CD4-positive, alpha-beta memory T cell (primary cell): ENCODE measurements at regions not wholly inside any gene's neighbourhood (a gene's known extent, or its start where the extent isn't known, plus 50 kb on each side); places are given as distances from the start of the nearest gene placed in this dataset.

ENCODE experiments used
- CTCF ChIA-PET: fragments of 350-600 bp; sonication (Branson Sonifier 250); formaldehyde crosslinking; loops from one replicate; lab custom pipeline; 2021; ENCODE audit warnings: inconsistent platforms; ENCODE audit not compliant: partially characterized antibody; lab: Charles Lee
- POLR2A ChIA-PET: fragments of 350-600 bp; sonication (Branson Sonifier 250); formaldehyde crosslinking; loops from one replicate; lab custom pipeline; 2021; ENCODE audit not compliant: partially characterized antibody; lab: Charles Lee
- DNase-seq, 5 donors: peaks; one replicate each; pipeline versions ENCODE4 v3.0.0 to v3.0.0-alpha.2; 2020 to 2022; ENCODE audit warnings: mixed read lengths in 1 of 5
- H3K27ac ChIP-seq: one replicate; pipeline ENCODE4 v1.7.0; 2013; ENCODE audit warnings: low read depth, low read length
- H3K27me3 ChIP-seq: 2 replicates; pipeline ENCODE4 v1.7.0; 2013; ENCODE audit warnings: mild to moderate bottlenecking, low read length, moderate library complexity; ENCODE audit not compliant: insufficient read depth
- H3K36me3 ChIP-seq: 2 replicates; pipeline ENCODE4 v1.7.0; 2013; ENCODE audit warnings: mild to moderate bottlenecking, low read length, moderate library complexity; ENCODE audit not compliant: insufficient read depth
- H3K4me1 ChIP-seq: 2 replicates; pipeline ENCODE4 v1.7.0; 2013; ENCODE audit warnings: mild to moderate bottlenecking, low read length, moderate library complexity; ENCODE audit not compliant: insufficient read depth
- H3K4me3 ChIP-seq, 2 donors: one replicate each; pipeline ENCODE4 v1.7.0; 2013; ENCODE audit warnings: low read length in 2 of 2, mild to moderate bottlenecking in 1 of 2
- H3K9me3 ChIP-seq, 2 donors: one replicate each; pipeline ENCODE4 v1.7.0; 2013; ENCODE audit warnings: low read length in 2 of 2, control low read depth in 1 of 2; ENCODE audit not compliant: control insufficient read depth in 1 of 2
- H3K27ac Mint-ChIP-seq, 7 donors: one replicate each; pipeline ENCODE4 v1.8.0; 2020 to 2021; ENCODE audit warnings: mixed read lengths in 7 of 7, mild to moderate bottlenecking in 6 of 7, inconsistent platforms in 3 of 7, moderate library complexity in 3 of 7
- H3K27me3 Mint-ChIP-seq, 2 donors: one replicate each; pipeline ENCODE4 v1.8.0; 2020 to 2021; ENCODE audit warnings: mixed read lengths in 2 of 2
- H3K36me3 Mint-ChIP-seq, 2 donors: one replicate each; pipeline ENCODE4 v1.8.0; 2020 to 2021; ENCODE audit warnings: mixed read lengths in 2 of 2, inconsistent platforms in 1 of 2, mild to moderate bottlenecking in 1 of 2
- H3K4me1 Mint-ChIP-seq, 4 donors: one replicate each; pipeline ENCODE4 v1.8.0; 2020 to 2021; ENCODE audit warnings: mixed read lengths in 4 of 4, mild to moderate bottlenecking in 1 of 4
- H3K4me3 Mint-ChIP-seq, 8 donors: one replicate each; pipeline ENCODE4 v1.8.0; 2020 to 2021; ENCODE audit warnings: mixed read lengths in 8 of 8, mild to moderate bottlenecking in 7 of 8, moderate library complexity in 6 of 8, inconsistent platforms in 3 of 8
- H3K9me3 Mint-ChIP-seq, 8 donors: one replicate each; pipeline ENCODE4 v1.8.0; 2020 to 2021; ENCODE audit warnings: mixed read lengths in 8 of 8, mild to moderate bottlenecking in 5 of 8, inconsistent platforms in 3 of 8, moderate library complexity in 1 of 8
- intact Hi-C: fragments of 100-400 bp; cut with micrococcal nuclease; formaldehyde crosslinking; loops from one replicate; pipeline ENCODE4 v1.15.1; 2023

DNA sequence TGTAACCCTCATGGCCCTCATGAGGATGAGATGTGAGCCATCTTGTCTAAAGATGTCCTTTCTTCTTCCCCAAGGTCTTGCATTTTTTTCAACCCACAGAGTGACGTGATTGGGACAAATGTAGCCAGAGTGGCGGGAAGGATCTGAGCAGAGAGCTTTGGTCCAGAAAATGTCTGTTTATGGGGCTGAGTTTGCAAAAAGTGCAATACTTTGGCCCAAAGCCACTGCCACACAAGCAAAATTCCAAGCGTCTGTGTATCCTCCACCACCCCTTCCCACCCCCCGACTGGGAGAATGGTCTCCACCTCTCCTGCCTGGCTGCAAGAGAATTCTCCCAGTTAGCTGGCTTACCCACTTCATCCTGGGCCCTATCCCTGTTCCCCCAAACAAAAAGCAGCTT, 246.9 kb upstream of the LRIG1 start:
- CTCF ChIA-PET, result interaction anchor here (1.5 kb wide), 1 partner anchor 341 kb away, joined by 4 read pairs; no protein-coding TSS in a partner anchor
- H3K36me3 Mint-ChIP-seq, result no peaks in the 10 kb centered on the region
- POLR2A ChIA-PET, result no interaction called here
- Histone ChIP-seq H3K27ac (no peak overlapping the region), H3K4me1 (no peaks in the 10 kb centered on the region), H3K4me3 (no peak overlapping the region), H3K36me3 (no peaks in the 10 kb centered on the region), H3K27me3 (no peaks in the 10 kb centered on the region), H3K9me3 (no peaks in the 10 kb centered on the region)
- H3K4me3 Mint-ChIP-seq, result no peak overlapping the region
- H3K9me3 Mint-ChIP-seq, result no peaks in the 10 kb centered on the region
- H3K27ac Mint-ChIP-seq, result no peak overlapping the region
- peaks cover 3 to 4% of the 10 kb centered on the region in 2 donors for H3K27me3 Mint-ChIP-seq
- DNase-seq, result no peak
- intact Hi-C loops, result no loop called here
- H3K4me1 Mint-ChIP-seq, result no peaks in the 10 kb centered on the region

DNA sequence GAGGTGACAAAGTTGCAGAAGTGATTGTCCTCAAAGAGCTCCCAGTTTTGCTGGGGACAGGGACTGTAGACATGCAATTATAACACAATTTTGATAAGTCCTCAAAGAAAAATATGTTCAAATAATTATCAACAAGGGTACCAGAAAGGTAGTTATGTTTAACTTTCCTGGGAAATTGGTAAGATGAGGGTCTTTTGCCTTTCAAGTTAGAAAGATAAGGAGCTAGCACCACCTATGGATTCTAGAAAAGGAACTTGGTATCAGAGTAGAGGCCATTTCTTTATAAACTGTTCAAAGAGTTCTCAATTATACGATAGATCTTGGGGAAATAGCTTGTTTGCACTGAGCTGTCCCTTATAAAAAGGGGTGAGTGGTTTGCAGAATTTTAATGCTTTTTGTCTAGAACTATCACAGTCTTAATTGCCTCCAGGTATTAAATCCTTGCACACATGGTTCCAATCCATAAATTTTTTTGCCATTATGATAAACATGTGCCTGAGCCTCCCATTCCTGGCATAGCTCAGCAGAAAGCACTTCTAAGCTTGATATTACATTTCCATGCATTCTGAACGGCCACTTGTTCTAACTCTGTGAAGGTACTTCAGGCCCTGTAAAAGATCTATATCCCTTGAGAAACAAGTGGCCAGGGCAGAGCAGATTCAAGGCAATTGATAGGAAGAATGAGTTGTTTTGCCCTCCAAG, 247.5 kb upstream of the LRIG1 start:
- no peak overlapping the region for H3K4me3 ChIP-seq
- no peak overlapping the region for H3K27ac ChIP-seq
- POLR2A ChIA-PET, result no interaction called here
- intact Hi-C loops, result no loop called here
- Mint-ChIP-seq H3K9me3 (no peaks in the 10 kb centered on the region), H3K27me3 (peaks cover 3 to 4% of the 10 kb centered on the region in 2 donors), H3K4me1 (no peaks in the 10 kb centered on the region), H3K27ac (no peak overlapping the region), H3K4me3 (no peak overlapping the region), H3K36me3 (no peaks in the 10 kb centered on the region)
- H3K4me1 ChIP-seq, result no peaks in the 10 kb centered on the region
- H3K27me3 ChIP-seq, result no peaks in the 10 kb centered on the region
- no peaks in the 10 kb centered on the region for H3K36me3 ChIP-seq
- CTCF ChIA-PET, result interaction anchor here (1.5 kb wide), 1 partner anchor 341 kb away, joined by 4 read pairs; no protein-coding TSS in a partner anchor
- no peaks in the 10 kb centered on the region for H3K9me3 ChIP-seq
- DNase-seq, result no peak

DNA sequence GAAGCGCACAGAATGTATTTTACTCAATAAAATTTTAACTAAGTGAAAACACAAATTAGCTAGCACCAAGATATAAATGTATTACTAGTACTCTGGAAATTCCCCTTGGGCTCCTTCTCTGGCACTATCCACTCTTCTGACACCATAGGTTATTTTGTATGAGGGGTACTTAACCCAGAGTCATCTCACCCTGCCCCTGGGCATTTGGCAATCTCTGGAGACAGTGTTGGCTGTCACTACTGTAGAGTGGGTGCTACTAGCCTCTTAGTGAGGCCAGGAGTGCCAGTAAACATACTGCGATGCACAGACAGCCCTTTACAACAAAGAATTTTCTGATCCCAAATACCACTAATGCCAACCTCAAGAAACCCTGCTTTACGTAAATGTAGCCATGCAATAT, 246.3 kb upstream of the KBTBD8 start:
- H3K9me3 Mint-ChIP-seq, result no peaks in the 10 kb centered on the region
- H3K27me3 Mint-ChIP-seq, result peaks cover 4% of the 10 kb centered on the region in 2 donors
- H3K27me3 ChIP-seq, result no peaks in the 10 kb centered on the region
- CTCF ChIA-PET, result interaction anchor here (1.1 kb wide), 1 partner anchor 19 kb away, joined by 3 read pairs; no protein-coding TSS in a partner anchor
- no peaks in the 10 kb centered on the region for H3K36me3 Mint-ChIP-seq
- no peaks in the 10 kb centered on the region for H3K4me1 ChIP-seq
- intact Hi-C loops, result no loop called here
- no peaks in the 10 kb centered on the region for H3K36me3 ChIP-seq
- no peak overlapping the region for H3K27ac ChIP-seq
- no peak overlapping the region for H3K27ac Mint-ChIP-seq
- no peak overlapping the region for H3K4me3 ChIP-seq
- no peaks in the 10 kb centered on the region for H3K4me1 Mint-ChIP-seq
- no peak for DNase-seq
- no peaks in the 10 kb centered on the region for H3K9me3 ChIP-seq
- no peak overlapping the region for H3K4me3 Mint-ChIP-seq
- POLR2A ChIA-PET, result no interaction called here

GRCh38 chr3:66753670-66754069, 244.4 kb upstream of the KBTBD8 start:
- Mint-ChIP-seq H3K27ac (no peak overlapping the region), H3K27me3 (peaks cover 3 to 4% of the 10 kb centered on the region in 2 donors), H3K4me3 (no peak overlapping the region), H3K9me3 (no peaks in the 10 kb centered on the region), H3K36me3 (no peaks in the 10 kb centered on the region), H3K4me1 (no peaks in the 10 kb centered on the region)
- Histone ChIP-seq H3K4me1 (no peaks in the 10 kb centered on the region), H3K4me3 (no peak overlapping the region), H3K27me3 (no peaks in the 10 kb centered on the region), H3K36me3 (no peaks in the 10 kb centered on the region), H3K27ac (no peak overlapping the region), H3K9me3 (no peaks in the 10 kb centered on the region)
- intact Hi-C loops, result no loop called here
- POLR2A ChIA-PET, result no interaction called here
- CTCF ChIA-PET, result interaction anchor here (2.1 kb wide), 1 partner anchor 10 kb away, joined by 5 read pairs; no protein-coding TSS in a partner anchor
- DNase-seq, result no peak

- Mint-ChIP-seq H3K4me1 (no peaks in the 10 kb centered on the region), H3K9me3 (no peaks in the 10 kb centered on the region), H3K36me3 (no peaks in the 10 kb centered on the region), H3K27ac (no peak overlapping the region), H3K4me3 (no peak overlapping the region), H3K27me3 (peaks cover 0 to 4% of the 10 kb centered on the region in 2 donors)
- intact Hi-C loops, result no loop called here
- ChIA-PET POLR2A (no interaction called here), CTCF (interaction anchor here (2.1 kb wide), 1 partner anchor 11 kb away, joined by 5 read pairs; no protein-coding TSS in a partner anchor)
- no peak overlapping the region for H3K4me3 ChIP-seq
- no peaks in the 10 kb centered on the region for H3K4me1 ChIP-seq
- no peak overlapping the region for H3K27ac ChIP-seq
- no peaks in the 10 kb centered on the region for H3K9me3 ChIP-seq
- no peaks in the 10 kb centered on the region for H3K27me3 ChIP-seq
- DNase-seq, result no peak
- no peaks in the 10 kb centered on the region for H3K36me3 ChIP-seq
Observed at GRCh38 chr3:66754613-66755012, 243.5 kb upstream of the KBTBD8 start.

DNA sequence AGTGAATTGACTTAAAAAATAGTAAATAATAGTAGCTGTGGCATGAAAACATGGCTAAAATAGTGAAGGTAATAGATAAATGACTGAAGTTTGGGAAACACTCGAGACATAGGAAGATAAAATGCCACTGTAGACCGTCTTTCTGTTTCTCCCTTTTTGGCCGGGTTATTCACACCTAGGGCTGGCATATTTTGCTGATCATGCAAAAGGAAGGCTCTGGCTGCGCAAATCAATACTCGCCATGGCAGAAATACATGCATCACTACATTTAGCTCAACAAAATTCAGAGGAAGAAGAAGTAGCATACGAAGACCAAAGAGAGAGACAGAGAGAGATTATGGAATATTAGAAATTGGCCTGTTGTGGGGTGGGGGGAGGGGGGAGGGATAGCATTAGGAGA, 242.2 kb upstream of the KBTBD8 start:
- ChIA-PET POLR2A (no interaction called here), CTCF (no interaction called here)
- Mint-ChIP-seq H3K27me3 (peaks cover 0 to 4% of the 10 kb centered on the region in 2 donors), H3K36me3 (no peaks in the 10 kb centered on the region), H3K4me1 (no peaks in the 10 kb centered on the region), H3K9me3 (no peaks in the 10 kb centered on the region), H3K27ac (no peak overlapping the region), H3K4me3 (no peak overlapping the region)
- Histone ChIP-seq H3K27ac (no peak overlapping the region), H3K27me3 (no peaks in the 10 kb centered on the region), H3K9me3 (no peaks in the 10 kb centered on the region), H3K4me3 (no peak overlapping the region), H3K4me1 (no peaks in the 10 kb centered on the region), H3K36me3 (no peaks in the 10 kb centered on the region)
- intact Hi-C loops, result no loop called here
- no peak for DNase-seq

GRCh38 chr3:66756468-66757036, 241.6 kb upstream of the KBTBD8 start:
- H3K4me3 Mint-ChIP-seq, result no peak overlapping the region
- peaks cover 0 to 4% of the 10 kb centered on the region in 2 donors for H3K27me3 Mint-ChIP-seq
- no peak overlapping the region for H3K27ac Mint-ChIP-seq
- no peaks in the 10 kb centered on the region for H3K4me1 ChIP-seq
- ChIA-PET POLR2A (no interaction called here), CTCF (no interaction called here)
- no peaks in the 10 kb centered on the region for H3K36me3 ChIP-seq
- H3K27ac ChIP-seq, result no peak overlapping the region
- no peaks in the 10 kb centered on the region for H3K4me1 Mint-ChIP-seq
- H3K4me3 ChIP-seq, result no peak overlapping the region
- H3K36me3 Mint-ChIP-seq, result no peaks in the 10 kb centered on the region
- H3K27me3 ChIP-seq, result no peaks in the 10 kb centered on the region
- intact Hi-C loops, result no loop called here
- no peaks in the 10 kb centered on the region for H3K9me3 ChIP-seq
- H3K9me3 Mint-ChIP-seq, result peaks cover 0 to under 1% (median 0%) of the 10 kb centered on the region in 8 donors
- DNase-seq, result no peak
